ENCODE measurements at regions not wholly inside any gene's neighbourhood (a gene's known extent, or its start where the extent isn't known, plus 50 kb on each side); places are given as distances from the start of the nearest gene placed in this dataset.

DNA sequence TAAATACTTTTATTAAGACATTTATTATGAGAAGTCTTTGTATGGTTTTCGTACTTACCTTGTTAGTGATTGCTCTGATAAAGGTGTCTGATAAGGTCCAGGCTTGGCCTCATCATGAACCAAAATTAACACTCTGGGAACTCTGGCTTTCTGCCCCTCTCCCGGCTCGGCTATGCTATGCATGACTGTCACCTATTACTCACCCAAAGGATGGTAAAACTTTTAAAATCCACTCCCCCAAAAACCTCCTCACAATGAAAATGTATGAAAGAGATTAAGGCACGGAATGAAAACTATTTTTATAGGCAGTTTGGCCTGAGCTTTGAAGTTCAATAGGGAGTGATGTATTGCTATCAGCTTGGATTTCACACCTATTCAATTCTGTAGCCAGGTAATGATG, 217.3 kb upstream of the TBX3 start:
- no peak for TF ChIP-seq GATA2 (IDR thresholded peaks at IDR 0.05; ENCODE audit: low read depth, low read length)
- TF ChIP-seq GATA3 (IDR thresholded peaks at IDR 0.05; ENCODE audit: low read depth, low read length) = no peak
